ENCODE measurements at regions not wholly inside any gene's neighbourhood (a gene's known extent, or its start where the extent isn't known, plus 50 kb on each side); places are given as distances from the start of the nearest gene placed in this dataset.

DNA sequence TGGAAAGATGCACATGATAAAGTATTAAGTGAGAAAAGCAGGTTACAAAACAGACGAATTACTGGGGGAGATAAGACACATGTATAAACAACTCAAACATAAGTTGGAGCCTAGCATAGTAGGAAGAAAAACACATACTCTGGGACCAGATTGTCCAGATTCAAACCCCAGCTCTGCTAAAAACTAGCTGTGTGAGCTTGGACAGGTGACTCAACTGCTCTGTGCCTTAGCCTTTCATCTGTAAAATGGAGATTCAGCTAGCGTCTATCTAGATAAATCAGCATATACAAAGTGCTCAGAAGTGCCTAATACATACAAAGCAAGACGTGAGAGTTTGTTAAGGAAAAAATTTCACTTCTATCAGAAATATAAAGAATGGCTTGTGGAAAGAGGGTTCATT is 254.0 kb upstream of the POU3F1 start:
- no peaks in the 10 kb centered on the region for H3K4me1 Mint-ChIP-seq
- no peaks in the 10 kb centered on the region for H3K9me3 Mint-ChIP-seq
- POLR2A ChIA-PET = no interaction called here
- TF ChIP-seq CTCF (IDR thresholded peaks at IDR 0.05) = no peak
- no peak overlapping the region for H3K27ac Mint-ChIP-seq
- H3K4me3 Mint-ChIP-seq = no peak overlapping the region
- ATAC-seq (ENCODE audit: low read depth) (no peak), DNase-seq (no peak)
- intact Hi-C loops (cut with micrococcal nuclease) = no loop called here
- H3K27me3 Mint-ChIP-seq = peaks cover 26% of the 10 kb centered on the region
- CTCF ChIA-PET = no interaction called here
- no peaks in the 10 kb centered on the region for H3K36me3 Mint-ChIP-seq (ENCODE audit: low read depth)

DNA sequence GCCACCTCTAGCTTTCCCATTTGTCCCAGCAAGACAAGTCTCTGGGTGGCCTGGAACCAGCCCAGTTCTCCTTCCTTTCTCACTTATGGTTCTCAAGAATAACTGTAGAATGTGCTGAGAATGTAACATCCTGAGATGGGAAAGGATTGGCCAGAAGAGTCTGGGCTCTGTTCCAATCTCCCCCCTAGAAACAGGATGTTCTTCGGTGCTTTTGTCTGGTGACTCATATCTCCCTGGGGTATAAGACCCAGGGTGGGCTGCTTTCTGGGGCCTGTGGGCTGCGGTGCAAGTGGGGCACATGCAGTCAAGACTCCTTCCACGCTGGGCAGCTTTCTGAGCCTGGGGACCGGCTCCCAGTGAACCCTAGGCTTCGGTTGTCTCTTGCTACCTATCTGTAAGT is 251.2 kb upstream of the POU3F1 start:
- Mint-ChIP-seq H3K27ac (no peak overlapping the region), H3K9me3 (peaks cover 3% of the 10 kb centered on the region), H3K4me3 (no peak overlapping the region), H3K4me1 (peaks cover under 1% of the 10 kb centered on the region), H3K36me3 (ENCODE audit: low read depth) (no peaks in the 10 kb centered on the region), H3K27me3 (peaks cover 35% of the 10 kb centered on the region)
- ChIA-PET POLR2A (no interaction called here), CTCF (no interaction called here)
- no peak for DNase-seq
- ATAC-seq (ENCODE audit: low read depth) = no peak
- intact Hi-C loops (cut with micrococcal nuclease) = no loop called here
- no peak for TF ChIP-seq CTCF (IDR thresholded peaks at IDR 0.05)

- ATAC-seq (ENCODE audit: low read depth) = no peak
- no peak for DNase-seq
- Mint-ChIP-seq H3K4me3 (no peak overlapping the region), H3K9me3 (peaks cover 3% of the 10 kb centered on the region), H3K27me3 (peaks cover 36% of the 10 kb centered on the region), H3K27ac (no peak overlapping the region), H3K36me3 (ENCODE audit: low read depth) (no peaks in the 10 kb centered on the region), H3K4me1 (peaks cover 3% of the 10 kb centered on the region)
- ChIA-PET POLR2A (no interaction called here), CTCF (no interaction called here)
- intact Hi-C loops (cut with micrococcal nuclease) = no loop called here
- TF ChIP-seq CTCF (IDR thresholded peaks at IDR 0.05) = no peak
Observed at GRCh38 chr1:38297246-38297645, 250.7 kb upstream of the POU3F1 start.

DNA sequence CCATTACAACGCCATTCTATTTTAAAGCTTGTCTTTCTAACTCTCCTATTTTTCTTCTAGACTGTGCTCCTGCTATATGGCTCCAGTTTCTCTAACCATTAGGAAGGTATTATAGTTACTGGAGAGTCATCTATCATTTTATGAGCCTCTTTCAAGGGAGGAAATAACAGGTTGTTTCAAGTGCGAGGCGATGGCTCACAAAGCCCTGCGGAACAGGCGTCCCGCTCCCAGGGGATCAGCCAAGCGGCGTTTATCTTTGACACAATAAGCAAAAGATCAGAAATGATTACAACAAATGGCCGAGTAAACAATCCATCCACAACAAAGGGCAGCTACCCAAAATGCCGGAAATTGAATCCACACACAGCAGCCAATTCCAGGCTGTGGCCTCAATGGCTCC is 249.5 kb upstream of the POU3F1 start:
- CTCF ChIA-PET = no interaction called here
- no peak for ATAC-seq (ENCODE audit: low read depth)
- no peak for DNase-seq
- Mint-ChIP-seq H3K4me3 (no peak overlapping the region), H3K27ac (no peak overlapping the region), H3K36me3 (ENCODE audit: low read depth) (no peaks in the 10 kb centered on the region), H3K9me3 (peaks cover 3% of the 10 kb centered on the region), H3K27me3 (peaks cover 44% of the 10 kb centered on the region), H3K4me1 (peaks cover 11% of the 10 kb centered on the region)
- POLR2A ChIA-PET = interaction anchor here (0.8 kb wide), 1 partner anchor 179 kb away, joined by 5 read pairs; no protein-coding TSS in a partner anchor
- TF ChIP-seq CTCF (IDR thresholded peaks at IDR 0.05) = no peak
- intact Hi-C loops (cut with micrococcal nuclease) = no loop called here

- Mint-ChIP-seq H3K36me3 (ENCODE audit: low read depth) (no peaks in the 10 kb centered on the region), H3K4me3 (no peak overlapping the region), H3K9me3 (peaks cover 3% of the 10 kb centered on the region), H3K27me3 (peaks cover 47% of the 10 kb centered on the region), H3K27ac (no peak overlapping the region), H3K4me1 (peaks cover 11% of the 10 kb centered on the region)
- TF ChIP-seq CTCF (IDR thresholded peaks at IDR 0.05) = no peak
- intact Hi-C loops (cut with micrococcal nuclease) = no loop called here
- POLR2A ChIA-PET = interaction anchor here (0.7 to 0.8 kb wide), 2 partner anchors 119 to 246 kb away, joined by 3 read pairs; no protein-coding TSS in a partner anchor
- ATAC-seq (ENCODE audit: low read depth) (no peak), DNase-seq (no peak)
- CTCF ChIA-PET = no interaction called here
Observed at GRCh38 chr1:38293567-38293966, 247.0 kb upstream of the POU3F1 start.

Measured in activated B cell treated with CpG ODN at 0.5 μM for 24 hours (primary cell).